ENCODE measurements at regions not wholly inside any gene's neighbourhood (a gene's known extent, or its start where the extent isn't known, plus 50 kb on each side); places are given as distances from the start of the nearest gene placed in this dataset.

DNA sequence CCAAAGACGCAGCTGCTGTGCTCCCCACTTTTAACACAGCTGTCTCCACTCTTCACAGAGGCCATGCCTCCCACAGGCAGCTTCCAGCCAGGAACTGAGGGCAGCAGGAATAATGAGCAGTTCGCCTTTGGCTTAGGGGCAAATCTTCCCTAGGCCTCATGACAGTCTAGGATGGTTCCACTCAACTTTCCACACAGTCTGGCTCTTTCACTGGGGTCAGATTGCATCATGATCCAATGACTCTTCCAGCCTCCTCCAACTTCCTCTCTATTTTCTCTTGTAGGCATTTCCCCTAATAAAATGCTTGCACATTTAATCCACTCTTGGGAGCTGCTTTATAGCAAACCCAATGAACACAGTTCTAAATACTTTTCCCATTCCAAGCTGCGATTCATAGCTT is 271.6 kb upstream of the ATP2B1 start:
- TF ChIP-seq CTCF (IDR thresholded peaks at IDR 0.05) (no peak), POLR2A (IDR thresholded peaks at IDR 0.05) (no peak), POLR2AphosphoS5 (IDR thresholded peaks at IDR 0.05; ENCODE audit: insufficient read depth in 1 of 2, low read depth in 1 of 2) (peak; percentile 16 to 41)

Measured in vagina (tissue), 2 donors.